GM12878 (cell line): ENCODE measurements at regions not wholly inside any gene's neighbourhood (a gene's known extent, or its start where the extent isn't known, plus 50 kb on each side); places are given as distances from the start of the nearest gene placed in this dataset.

Experiments used
- ATAC-seq: fragments of 200-7000 bp; cut with Tn5 transposase; 3 replicates; pipeline ENCODE4 v1.9.1; 2020; ENCODE audit warnings: mild to moderate bottlenecking, moderate library complexity
- BruUV-seq: library from RNA; stranded (reverse); fragments of 400-500 nt; replicated peaks from 2 replicates; lab custom pipeline; 2021; lab: Mats Ljungman, UMichigan
- CTCF ChIA-PET: fragments of 300-600 bp; sonication (Branson Sonifier 250); formaldehyde crosslinking; extraction: SDS; loops from one replicate; lab custom pipeline; 2021; ENCODE audit warnings: inconsistent platforms; lab: Yijun Ruan, JAX
- POLR2A ChIA-PET: fragments of 350-600 bp; formaldehyde crosslinking; extraction: SDS; loops from one replicate; lab custom pipeline; 2021; ENCODE audit warnings: inconsistent platforms; lab: Charles Lee
- RAD21 ChIA-PET: fragments of 300-600 bp; sonication (Branson Sonifier 250); formaldehyde crosslinking; loops from one replicate; lab custom pipeline; 2023; ENCODE audit warnings: antibody characterized with exemption; ENCODE audit not compliant: unreplicated experiment; lab: Charles Lee
- SMC1A ChIA-PET: fragments of 300-600 bp; sonication (Branson Sonifier 250); formaldehyde crosslinking; loops from one replicate; lab custom pipeline; 2023; ENCODE audit not compliant: unreplicated experiment, uncharacterized antibody; lab: Charles Lee
- DNase-seq: peaks from one replicate; pipeline ENCODE4 v3.0.0-alpha.2; 2011; ENCODE audit warnings: low read depth, low spot score
- FAIRE-seq: peaks from 3 replicates; lab custom pipeline; 2011; peaks lifted over from hg19 to GRCh38; lab: Jason Lieb, UNC
- H2AFZ ChIP-seq: 2 replicates; pipeline ENCODE4 v1.6.0; 2011; ENCODE audit warnings: low read depth, low read length, control low read depth; ENCODE audit not compliant: control insufficient read depth
- H3K27ac ChIP-seq: 2 replicates; pipeline ENCODE4 v1.5.1; 2011; ENCODE audit warnings: control low read depth; ENCODE audit not compliant: control insufficient read depth, insufficient read depth
- H3K27me3 ChIP-seq, 2 experiments: replicated peaks in 1 of 2; 2 replicates each; pipeline versions ENCODE4 v1.6.0 to v1.6.1; 2011; ENCODE audit warnings: low read length in 1 of 2; ENCODE audit not compliant: control insufficient read depth in 2 of 2, insufficient read depth in 2 of 2
- H3K36me3 ChIP-seq, 2 experiments: 2 replicates each; pipeline ENCODE4 v1.5.1; 2011; ENCODE audit warnings: low read length in 1 of 2; ENCODE audit not compliant: control insufficient read depth in 2 of 2, insufficient read depth in 2 of 2
- H3K4me1 ChIP-seq: 2 replicates; pipeline ENCODE4 v1.6.1; 2011; ENCODE audit warnings: mild to moderate bottlenecking, low read length, moderate library complexity, mixed read lengths; ENCODE audit not compliant: control insufficient read depth, insufficient read depth
- H3K4me2 ChIP-seq: 2 replicates; pipeline ENCODE4 v1.6.0; 2011; ENCODE audit warnings: control low read depth; ENCODE audit not compliant: control insufficient read depth, insufficient read depth
- H3K4me3 ChIP-seq: fragments of 200-600 bp; sonication (generic); 2 replicates; pipeline ENCODE4 v1.5.1; 2016
- H3K79me2 ChIP-seq: 2 replicates; pipeline ENCODE4 v1.6.0; 2011; ENCODE audit warnings: low read length; ENCODE audit not compliant: control insufficient read depth, insufficient read depth
- H3K9ac ChIP-seq: 2 replicates; pipeline ENCODE4 v1.8.0; 2011; ENCODE audit warnings: low read length, control low read depth, mixed read lengths; ENCODE audit not compliant: control insufficient read depth, insufficient read depth
- H3K9me3 ChIP-seq: replicated peaks from 3 replicates; pipeline ENCODE4 v1.5.1; 2011; ENCODE audit warnings: mild to moderate bottlenecking, low read length; ENCODE audit not compliant: control insufficient read depth, insufficient read depth
- H4K20me1 ChIP-seq: 2 replicates; pipeline ENCODE4 v1.6.0; 2011; ENCODE audit not compliant: control insufficient read depth, insufficient read depth
- BHLHE40 ChIP-seq, 2 experiments: fragments of 450-650 bp in 1 of 2; IDR thresholded peaks; 2 replicates each; pipeline ENCODE4 v1.6.1; 2011 to 2017; ENCODE audit warnings: low read depth in 2 of 2, borderline replicate concordance in 1 of 2, improper control_type of control experiment in 1 of 2, low read length in 1 of 2, mild to moderate bottlenecking in 1 of 2
- MEF2A ChIP-seq: IDR thresholded peaks from 2 replicates; pipeline ENCODE4 v1.6.1; 2011; ENCODE audit warnings: low read depth, mild to moderate bottlenecking, low read length, moderate library complexity; ENCODE audit not compliant: insufficient read depth
- MEF2B ChIP-seq: fragments of 450-650 bp; IDR thresholded peaks from 2 replicates; pipeline ENCODE4 v1.6.1; 2018; ENCODE audit warnings: mild to moderate bottlenecking, moderate library complexity; ENCODE audit not compliant: partially characterized antibody, poor library complexity, severe bottlenecking
- MTA2 ChIP-seq: fragments of 450-650 bp; IDR thresholded peaks from 2 replicates; pipeline ENCODE4 v1.6.1; 2016; ENCODE audit warnings: low read depth, mild to moderate bottlenecking, moderate library complexity
- NR2C1 ChIP-seq: fragments of 450-650 bp; IDR thresholded peaks from 2 replicates; pipeline ENCODE4 v1.6.1; 2017; ENCODE audit warnings: antibody characterized with exemption, mild to moderate bottlenecking, moderate library complexity
- POU2F2 ChIP-seq: IDR thresholded peaks from 3 replicates; pipeline ENCODE4 v1.6.1; 2011; ENCODE audit warnings: low read depth, mild to moderate bottlenecking, low read length, borderline replicate concordance
- RUNX3 ChIP-seq: IDR thresholded peaks from 2 replicates; pipeline ENCODE4 v1.6.1; 2012; ENCODE audit warnings: low read length, inconsistent platforms
- TCF7 ChIP-seq: IDR thresholded peaks from 2 replicates; pipeline ENCODE4 v1.6.1; 2014; ENCODE audit warnings: antibody characterized with exemption, borderline replicate concordance
- WGBS: methylation state at CpG from one replicate; pipeline ENCODE4 v1.1.6; 2016; ENCODE audit warnings: low lambda C conversion rate; ENCODE audit not compliant: insufficient replicate concordance, insufficient coverage; ENCODE audit errors: missing lambda C conversion rate; 5-methylcytosine and 5-hydroxymethylcytosine counted together
- in situ Hi-C: fragments of 300-500 bp; cut with MboI; formaldehyde crosslinking; loops from 9 replicates; pipeline ENCODE4 v1.14.3; 2018; ENCODE audit warnings: mixed read lengths
- intact Hi-C: fragments of 100-400 bp; cut with micrococcal nuclease; formaldehyde crosslinking; loops from one replicate; pipeline ENCODE4 v1.14.2; 2022; ENCODE audit not compliant: unreplicated experiment

GRCh38 chr5:106174903-106175302 lies 1495.8 kb downstream of the EFNA5 start:
- ChIA-PET RAD21 (no interaction called here), CTCF (no interaction called here), POLR2A (no interaction called here), SMC1A (no interaction called here)
- H4K20me1 ChIP-seq: no peaks in the 10 kb centered on the region
- TF ChIP-seq MEF2A (peak; percentile 49; the same call in 1 of the 2 replicates), BHLHE40 (IDR thresholded peaks at IDR 0.05; ENCODE audit: borderline replicate concordance in 1 of 2, low read depth in 2 of 2, low read length in 1 of 2) (no peak), NR2C1 (no peak), MTA2 (0 out of 2 replicates have a peak, but pooled peaks have one; percentile 25), MEF2B (peak; percentile 35), RUNX3 (peak; percentile 58), TCF7 (peak; percentile 64; the same call in 1 of the 2 replicates), POU2F2 (no peak)
- no peak overlapping the region for H2AFZ ChIP-seq
- BruUV-seq: no TSS peak
- H3K27me3 ChIP-seq: no peaks in the 10 kb centered on the region
- no peak for FAIRE-seq
- H3K9me3 ChIP-seq: no peaks in the 10 kb centered on the region; the same call in 2 of the 3 replicates
- H3K4me3 ChIP-seq: no peak overlapping the region
- no peaks in the 10 kb centered on the region for H3K36me3 ChIP-seq
- H3K4me1 ChIP-seq: no peaks in the 10 kb centered on the region
- H3K27ac ChIP-seq: no peak overlapping the region
- no peaks in the 10 kb centered on the region for H3K79me2 ChIP-seq
- H3K4me2 ChIP-seq: no peak overlapping the region
- 12% methylated on average over 3 of the region's 3 CpGs for WGBS
- intact Hi-C loops (no loop called here), in situ Hi-C loops (no loop called here)
- no peak for ATAC-seq
- no peak for DNase-seq
- H3K9ac ChIP-seq: no peak overlapping the region
